IMR-90 (cell line): ENCODE measurements at regions not wholly inside any gene's neighbourhood (a gene's known extent, or its start where the extent isn't known, plus 50 kb on each side); places are given as distances from the start of the nearest gene placed in this dataset.
A peak's percentile ranks its signal among the peaks of the same experiment; 100 is the strongest.

ENCODE experiments used
- ATAC-seq: fragments of 200-7000 bp; cut with Tn5 transposase; 2 replicates; pipeline ENCODE4 v1.9.1; 2020; ENCODE audit warnings: low read depth, mild to moderate bottlenecking, moderate library complexity
- BruUV-seq: library from RNA; stranded (reverse); fragments of 400-500 nt; replicated peaks from 2 replicates; lab custom pipeline; 2021; lab: Mats Ljungman, UMichigan
- CTCF ChIA-PET: fragments of 300-600 bp; formaldehyde crosslinking; extraction: SDS; loops from one replicate; lab custom pipeline; 2021; ENCODE audit warnings: antibody characterized with exemption; lab: Yijun Ruan, JAX
- POLR2A ChIA-PET: fragments of 300-600 bp; sonication (Branson Sonifier 250); formaldehyde crosslinking; loops from one replicate; lab custom pipeline; 2022; ENCODE audit warnings: antibody characterized with exemption; ENCODE audit not compliant: unreplicated experiment; lab: Charles Lee
- DNase-seq: peaks from one replicate; pipeline ENCODE4 v3.0.0; 2013
- H2AFZ ChIP-seq: replicated peaks from 2 replicates; pipeline ENCODE3; 2013; ENCODE audit warnings: low read length, mild to moderate bottlenecking; ENCODE audit not compliant: poor library complexity
- H2AK5ac ChIP-seq: 2 replicates; pipeline ENCODE4 v1.6.1; 2013; ENCODE audit warnings: low read depth, low read length, inconsistent platforms
- H2AK9ac ChIP-seq: replicated peaks from 2 replicates; pipeline ENCODE3; 2013; ENCODE audit warnings: mild to moderate bottlenecking, low read depth, low read length, moderate library complexity; ENCODE audit not compliant: poor library complexity
- H2BK120ac ChIP-seq: 2 replicates; pipeline ENCODE4 v1.6.1; 2013; ENCODE audit warnings: low read depth, low read length, inconsistent platforms
- H2BK15ac ChIP-seq: 3 replicates; pipeline ENCODE4 v1.6.1; 2013; ENCODE audit warnings: low read depth, low read length, inconsistent platforms
- H2BK20ac ChIP-seq: 2 replicates; pipeline ENCODE4 v1.6.1; 2013; ENCODE audit warnings: low read depth, mild to moderate bottlenecking, inconsistent platforms, low read length, moderate library complexity
- H2BK5ac ChIP-seq: 2 replicates; pipeline ENCODE4 v1.6.1; 2013; ENCODE audit warnings: mild to moderate bottlenecking, low read depth, low read length, inconsistent platforms; ENCODE audit not compliant: poor library complexity, severe bottlenecking
- H3K14ac ChIP-seq: replicated peaks from 2 replicates; pipeline ENCODE4 v1.6.1; 2013; ENCODE audit warnings: low read depth, low read length, inconsistent platforms
- H3K18ac ChIP-seq: 2 replicates; pipeline ENCODE4 v1.6.1; 2013; ENCODE audit warnings: low read depth, low read length, control low read depth
- H3K23ac ChIP-seq: 2 replicates; pipeline ENCODE4 v1.6.1; 2013; ENCODE audit warnings: low read depth, low read length, inconsistent platforms
- H3K27ac ChIP-seq: 2 replicates; pipeline ENCODE4 v1.5.1; 2013; ENCODE audit warnings: mild to moderate bottlenecking, control low read depth, low read length; ENCODE audit not compliant: insufficient read depth
- H3K27me3 ChIP-seq: 2 replicates; pipeline ENCODE4 v1.6.1; 2013; ENCODE audit warnings: low read length; ENCODE audit not compliant: control insufficient read depth, insufficient read depth
- H3K36me3 ChIP-seq: 2 replicates; pipeline ENCODE4 v1.6.1; 2013; ENCODE audit warnings: low read length, mixed read lengths; ENCODE audit not compliant: control insufficient read depth, insufficient read depth
- H3K4ac ChIP-seq: 2 replicates; pipeline ENCODE4 v1.6.1; 2013; ENCODE audit warnings: low read depth, low read length, inconsistent platforms
- H3K4me1 ChIP-seq: 2 replicates; pipeline ENCODE4 v1.6.1; 2013; ENCODE audit warnings: low read length, mixed read lengths; ENCODE audit not compliant: control insufficient read depth, insufficient read depth
- H3K4me2 ChIP-seq: 2 replicates; pipeline ENCODE4 v1.6.1; 2013; ENCODE audit warnings: low read depth, mild to moderate bottlenecking, control low read depth, low read length, moderate library complexity
- H3K4me3 ChIP-seq: 2 replicates; pipeline ENCODE4 v1.5.1; 2013; ENCODE audit warnings: low read depth, mild to moderate bottlenecking, control low read depth, low read length, moderate library complexity; ENCODE audit not compliant: insufficient read depth
- H3K56ac ChIP-seq: 2 replicates; pipeline ENCODE4 v1.6.1; 2013; ENCODE audit warnings: low read length, inconsistent platforms; ENCODE audit not compliant: insufficient read depth; ENCODE audit errors: extremely low read depth
- H3K79me1 ChIP-seq, 2 experiments: 2 replicates each; pipeline ENCODE4 v1.6.1; 2013; ENCODE audit warnings: low read length in 2 of 2, inconsistent platforms in 1 of 2, low read depth in 1 of 2
- H3K9ac ChIP-seq: 2 replicates; pipeline ENCODE4 v1.6.1; 2013; ENCODE audit warnings: low read depth, low read length, control low read depth
- H3K9me1 ChIP-seq: 2 replicates; pipeline ENCODE4 v1.6.1; 2013; ENCODE audit warnings: low read length, inconsistent platforms; ENCODE audit not compliant: insufficient read depth
- H3K9me3 ChIP-seq: 2 replicates; pipeline ENCODE4 v1.6.1; 2013; ENCODE audit warnings: low read length; ENCODE audit not compliant: control insufficient read depth, insufficient read depth
- H4K20me1 ChIP-seq: 2 replicates; pipeline ENCODE4 v1.6.1; 2013; ENCODE audit warnings: low read length, inconsistent platforms; ENCODE audit not compliant: insufficient read depth
- H4K5ac ChIP-seq: 2 replicates; pipeline ENCODE4 v1.6.1; 2013; ENCODE audit warnings: mild to moderate bottlenecking, low read depth, low read length, control low read depth
- H4K8ac ChIP-seq, 2 experiments: 2 replicates each; pipeline ENCODE4 v1.6.1; 2013; ENCODE audit warnings: low read depth in 2 of 2, low read length in 2 of 2, control low read depth in 1 of 2, inconsistent platforms in 1 of 2
- H4K91ac ChIP-seq: 2 replicates; pipeline ENCODE4 v1.6.1; 2013; ENCODE audit warnings: low read depth, low read length, inconsistent platforms; ENCODE audit not compliant: insufficient read depth
- FOS ChIP-seq: fragments of 150-350 bp; IDR thresholded peaks from 2 replicates; pipeline ENCODE4 v1.6.1; 2016; ENCODE audit warnings: low read depth, low read length
- MAFK ChIP-seq: IDR thresholded peaks from 2 replicates; pipeline ENCODE4 v1.6.1; 2012; ENCODE audit warnings: low read depth, low read length, improper control_type of control experiment
- MAZ ChIP-seq: IDR thresholded peaks from 2 replicates; pipeline ENCODE4 v1.6.1; 2012; ENCODE audit warnings: low read depth, mild to moderate bottlenecking, low read length, improper control_type of control experiment, moderate library complexity, borderline replicate concordance
- MXI1 ChIP-seq: IDR thresholded peaks from 2 replicates; pipeline ENCODE4 v1.6.1; 2012; ENCODE audit warnings: low read depth, mild to moderate bottlenecking, low read length, moderate library complexity, borderline replicate concordance
- NFE2L2 ChIP-seq: fragments of 150-350 bp; IDR thresholded peaks from 2 replicates; pipeline ENCODE4 v1.6.1; 2016; ENCODE audit warnings: low read depth, mild to moderate bottlenecking, low read length
- RCOR1 ChIP-seq: IDR thresholded peaks from 2 replicates; pipeline ENCODE4 v1.6.1; 2012; ENCODE audit warnings: mild to moderate bottlenecking, low read length, improper control_type of control experiment; ENCODE audit not compliant: insufficient replicate concordance
- RFX5 ChIP-seq: IDR thresholded peaks from 2 replicates; pipeline ENCODE4 v1.8.0; 2012; ENCODE audit warnings: low read depth, mild to moderate bottlenecking, low read length, moderate library complexity
- SMC3 ChIP-seq: fragments of 150-350 bp; IDR thresholded peaks from 2 replicates; pipeline ENCODE4 v1.6.1; 2016; ENCODE audit warnings: low read depth, mild to moderate bottlenecking, antibody characterized with exemption, low read length, moderate library complexity
- WGBS, 2 experiments: methylation state at CpG; one replicate each; pipeline versions ENCODE4 v1.1.5 to v1.1.7; 2013; ENCODE audit warnings: missing lambda C conversion rate in 2 of 2; ENCODE audit not compliant: insufficient read length in 1 of 2; ENCODE audit errors: extremely low coverage in 2 of 2; 5-methylcytosine and 5-hydroxymethylcytosine counted together
- dilution Hi-C: fragments of 300-500 bp; cut with HindIII; formaldehyde crosslinking; loops from one replicate; pipeline ENCODE4 v1.14.3; 2018; ENCODE audit warnings: low sequenced_read_pairs; ENCODE audit not compliant: unreplicated experiment
- in situ Hi-C: fragments of 300-500 bp; cut with MboI; formaldehyde crosslinking; loops from 3 replicates; pipeline ENCODE4 v1.14.3; 2019; ENCODE audit warnings: low sequenced_read_pairs, inconsistent platforms, mixed read lengths
- intact Hi-C: fragments of 100-400 bp; cut with micrococcal nuclease; formaldehyde crosslinking; loops from 2 replicates; pipeline ENCODE4 v1.10.0; 2022
- TF ChIP-seq, protein P1 (sequence below): fragments of 150-350 bp; IDR thresholded peaks from 2 replicates; pipeline ENCODE4 v1.6.1; 2016; ENCODE audit warnings: low read depth, mild to moderate bottlenecking, low read length, moderate library complexity, borderline replicate concordance

DNA sequence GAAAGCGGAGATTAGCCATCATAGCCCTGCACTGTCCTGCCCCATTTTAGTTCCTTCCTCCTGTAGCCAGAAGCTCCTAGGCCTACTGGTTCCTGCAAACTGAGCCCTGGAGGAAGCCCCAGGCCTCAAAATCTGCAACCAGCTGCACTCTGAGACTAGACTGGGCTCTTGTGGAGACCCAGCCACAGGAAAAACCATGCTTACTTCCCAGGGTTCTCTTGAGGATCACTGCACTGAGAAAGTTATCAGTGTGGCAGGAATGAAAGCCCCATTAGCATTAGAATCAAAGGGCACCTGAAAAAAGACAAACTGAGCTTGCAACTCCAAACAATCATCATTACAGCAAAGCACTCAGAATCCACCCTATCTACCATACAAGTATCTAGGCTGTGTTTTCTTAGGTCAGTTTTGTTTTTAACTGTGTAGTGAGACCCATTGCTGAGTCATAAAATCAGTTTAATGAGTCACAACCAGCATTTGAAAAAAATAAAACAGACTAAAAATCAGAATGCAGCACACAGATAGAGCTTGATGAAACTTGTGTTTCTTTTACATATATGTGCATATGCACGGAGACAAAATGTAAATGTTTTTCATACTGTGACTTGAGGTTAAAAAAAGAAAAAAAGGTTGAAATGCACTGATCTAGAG lies 91.0 kb downstream of the UNC5CL start:
- Histone ChIP-seq H3K56ac (peak overlapping the region; percentile 50; the same call in 1 of the 2 replicates), H3K9me1 (peaks cover 11% of the 10 kb centered on the region), H3K4me1 (peaks cover 18% of the 10 kb centered on the region), H3K9ac (no peak overlapping the region), H4K8ac (peak overlapping the region; percentile 24 to 71; a peak in 2 of 4 replicates), H3K9me3 (no peaks in the 10 kb centered on the region), H2BK120ac (peak overlapping the region; percentile 93), H2AK5ac (peak overlapping the region; percentile 78; the same call in 1 of the 2 replicates), H4K20me1 (no peaks in the 10 kb centered on the region), H3K36me3 (no peaks in the 10 kb centered on the region), H3K23ac (0 out of 2 replicates have a peak overlapping the region, but pooled peaks have one; percentile 4), H2AFZ (peak overlapping the region; percentile 45), H3K27ac (peak overlapping the region; percentile 78), H3K4me2 (peak overlapping the region; percentile 25), H2BK20ac (peak overlapping the region; percentile 96), H3K79me1 (no peaks in the 10 kb centered on the region), H3K18ac (peak overlapping the region; percentile 70), H2BK15ac (peak overlapping the region; percentile 84; the same call in 2 of the 3 replicates), H4K91ac (peak overlapping the region; percentile 86), H2BK5ac (peak overlapping the region; percentile 79), H3K4me3 (no peak overlapping the region), H3K14ac (peak overlapping the region; percentile 80), H2AK9ac (peak overlapping the region; percentile 6), H3K27me3 (no peaks in the 10 kb centered on the region), H3K4ac (peak overlapping the region; percentile 87), H4K5ac (peak overlapping the region; percentile 69; the same call in 1 of the 2 replicates)
- TF ChIP-seq, protein P1, sequence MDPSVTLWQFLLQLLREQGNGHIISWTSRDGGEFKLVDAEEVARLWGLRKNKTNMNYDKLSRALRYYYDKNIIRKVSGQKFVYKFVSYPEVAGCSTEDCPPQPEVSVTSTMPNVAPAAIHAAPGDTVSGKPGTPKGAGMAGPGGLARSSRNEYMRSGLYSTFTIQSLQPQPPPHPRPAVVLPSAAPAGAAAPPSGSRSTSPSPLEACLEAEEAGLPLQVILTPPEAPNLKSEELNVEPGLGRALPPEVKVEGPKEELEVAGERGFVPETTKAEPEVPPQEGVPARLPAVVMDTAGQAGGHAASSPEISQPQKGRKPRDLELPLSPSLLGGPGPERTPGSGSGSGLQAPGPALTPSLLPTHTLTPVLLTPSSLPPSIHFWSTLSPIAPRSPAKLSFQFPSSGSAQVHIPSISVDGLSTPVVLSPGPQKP: no peak
- peak; percentile 64 for TF ChIP-seq MAFK
- TF ChIP-seq RFX5: no peak
- peak; percentile 77; the same call in 1 of the 2 replicates for TF ChIP-seq NFE2L2
- peak; percentile 95 for TF ChIP-seq FOS
- TF ChIP-seq RCOR1: no peak
- no peak for TF ChIP-seq MAZ
- no peak for TF ChIP-seq MXI1
- no peak for TF ChIP-seq SMC3
- CTCF ChIA-PET: interaction anchor here (0.6 to 1.2 kb wide), 3 partner anchors 80 to 1151 kb away, joined by 3 read pairs; no protein-coding TSS in a partner anchor
- intact Hi-C loops: no loop called here
- in situ Hi-C loops: no loop called here
- no TSS peak for BruUV-seq
- DNase-seq (peak; percentile 90), ATAC-seq (peak; percentile 88)
- WGBS, 2 experiments: 100% methylated on average over 1 of the region's 2 CpGs; no CpG with 5 or more reads in 1 of the 2 experiments
- POLR2A ChIA-PET: no interaction called here
- dilution Hi-C loops: no loop called here
